CD4-positive, alpha-beta T cell (primary cell): ENCODE measurements at regions not wholly inside any gene's neighbourhood (a gene's known extent, or its start where the extent isn't known, plus 50 kb on each side); places are given as distances from the start of the nearest gene placed in this dataset.
"Not testable (repeated sequence)": the region's sequence is repeated elsewhere in the genome, so short reads cannot be mapped to it uniquely, and the experiment has no call there.

ENCODE experiments used
- ATAC-seq: fragments of 200-7000 bp; cut with Tn5 transposase; one replicate; pipeline ENCODE4 v1.10.0; 2022; ENCODE audit warnings: mild to moderate bottlenecking; ENCODE audit not compliant: poor library complexity
- CTCF ChIA-PET: fragments of 350-600 bp; sonication (Branson Sonifier 250); formaldehyde crosslinking; loops from one replicate; lab custom pipeline; 2021; ENCODE audit warnings: antibody characterized with exemption, inconsistent platforms; lab: Charles Lee
- POLR2A ChIA-PET: fragments of 350-600 bp; sonication (Branson Sonifier 250); formaldehyde crosslinking; loops from one replicate; lab custom pipeline; 2021; ENCODE audit warnings: antibody characterized with exemption, inconsistent platforms; lab: Charles Lee
- DNase-seq, 14 experiments: peaks; one replicate each; pipeline ENCODE4 v3.0.0-alpha.2; 2013 to 2020; ENCODE audit warnings: mixed read lengths in 2 of 14
- H3K27ac ChIP-seq, 2 donors: one replicate each; pipeline versions ENCODE4 v1.5.1 to v1.7.0; 2013; ENCODE audit warnings: low read length in 2 of 2, low read depth in 1 of 2, mild to moderate bottlenecking in 1 of 2
- H3K27me3 ChIP-seq, 2 experiments: 1 replicate in 1 of 2; 2 replicates in 1 of 2; pipeline versions ENCODE4 v1.6.1 to v1.7.0; 2013; ENCODE audit warnings: low read length in 2 of 2, control low read depth in 1 of 2, mild to moderate bottlenecking in 1 of 2, moderate library complexity in 1 of 2; ENCODE audit not compliant: insufficient read depth in 2 of 2, control insufficient read depth in 1 of 2
- H3K36me3 ChIP-seq: one replicate; pipeline ENCODE4 v1.6.1; 2013; ENCODE audit warnings: low read length, control low read depth; ENCODE audit not compliant: insufficient read depth
- H3K4me1 ChIP-seq: one replicate; pipeline ENCODE4 v1.6.1; 2013; ENCODE audit warnings: low read length, control low read depth; ENCODE audit not compliant: insufficient read depth
- H3K4me3 ChIP-seq: one replicate; pipeline ENCODE4 v1.5.1; 2013; ENCODE audit warnings: mild to moderate bottlenecking, low read length, moderate library complexity
- H3K9me3 ChIP-seq, 2 experiments: 1 replicate in 1 of 2; 2 replicates in 1 of 2; pipeline versions ENCODE4 v1.6.1 to v1.7.0; 2013; ENCODE audit warnings: low read length in 2 of 2, mild to moderate bottlenecking in 2 of 2, control low read depth in 1 of 2, moderate library complexity in 1 of 2; ENCODE audit not compliant: control insufficient read depth in 1 of 2, insufficient read depth in 1 of 2
- H3K27ac Mint-ChIP-seq: one replicate; pipeline ENCODE4 v1.8.0; 2020; ENCODE audit warnings: mixed read lengths
- H3K27me3 Mint-ChIP-seq: one replicate; pipeline ENCODE4 v1.8.0; 2021; ENCODE audit warnings: mixed read lengths
- H3K36me3 Mint-ChIP-seq: one replicate; pipeline ENCODE4 v1.8.0; 2021; ENCODE audit warnings: low read depth, mixed read lengths
- H3K4me1 Mint-ChIP-seq: one replicate; pipeline ENCODE4 v1.8.0; 2021; ENCODE audit warnings: low read depth, mixed read lengths
- H3K4me3 Mint-ChIP-seq: one replicate; pipeline ENCODE4 v1.8.0; 2020; ENCODE audit warnings: mild to moderate bottlenecking, mixed read lengths
- H3K9me3 Mint-ChIP-seq: one replicate; pipeline ENCODE4 v1.8.0; 2020; ENCODE audit warnings: mixed read lengths
- intact Hi-C, 2 experiments: fragments of 100-400 bp; cut with DNase I in 1 of 2; cut with micrococcal nuclease in 1 of 2; formaldehyde crosslinking; loops; one replicate each; pipeline versions ENCODE4 v1.15.1 to v1.9.0; 2023 to 2025; cut with DNase I, micrococcal nuclease
- TF ChIP-seq, protein P1 (sequence below): fragments of 200-600 bp; IDR thresholded peaks from one replicate; pipeline ENCODE4 v1.8.0; 2022; ENCODE audit warnings: antibody characterized with exemption, mild to moderate bottlenecking

DNA sequence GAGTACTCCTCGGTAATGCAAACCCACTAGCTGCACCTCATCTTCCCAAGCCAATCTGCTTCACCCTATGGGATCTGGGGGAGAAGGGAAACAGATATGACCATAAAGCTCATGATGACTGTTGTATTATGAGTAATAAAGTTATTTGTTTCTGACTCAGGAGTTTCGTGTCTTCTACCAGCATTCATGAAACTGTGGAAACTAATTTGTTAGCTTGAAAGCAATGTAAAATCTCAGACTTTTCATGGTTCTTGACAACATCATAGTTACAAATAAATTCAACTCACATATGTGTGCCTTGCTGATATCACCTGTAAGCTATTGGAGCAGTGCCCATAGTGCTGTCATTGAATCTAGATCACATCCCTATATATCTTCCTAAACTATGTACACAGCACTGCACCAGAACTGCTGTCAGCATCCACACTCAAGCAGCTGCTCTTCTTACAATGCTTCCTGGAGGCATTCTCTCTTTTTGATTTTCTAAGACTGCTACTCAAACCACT is 135.6 kb upstream of the KYNU start:
- no peak for DNase-seq
- Histone ChIP-seq H3K4me3 (no peak overlapping the region), H3K36me3 (no peaks in the 10 kb centered on the region), H3K27ac (no peak overlapping the region), H3K4me1 (no peaks in the 10 kb centered on the region), H3K9me3 (no peaks in the 10 kb centered on the region), H3K27me3 (no peaks in the 10 kb centered on the region)
- peaks cover 9% of the 10 kb centered on the region for H3K9me3 Mint-ChIP-seq
- ChIA-PET POLR2A (no interaction called here), CTCF (interaction anchor here (0.8 kb wide), 1 partner anchor 18 kb away, joined by 3 read pairs; no protein-coding TSS in a partner anchor)
- no peaks in the 10 kb centered on the region for H3K36me3 Mint-ChIP-seq
- intact Hi-C loops, result no loop called here
- H3K4me3 Mint-ChIP-seq, result no peak overlapping the region
- no peak for ATAC-seq
- no peaks in the 10 kb centered on the region for H3K4me1 Mint-ChIP-seq
- H3K27me3 Mint-ChIP-seq, result no peaks in the 10 kb centered on the region
- TF ChIP-seq, protein P1, sequence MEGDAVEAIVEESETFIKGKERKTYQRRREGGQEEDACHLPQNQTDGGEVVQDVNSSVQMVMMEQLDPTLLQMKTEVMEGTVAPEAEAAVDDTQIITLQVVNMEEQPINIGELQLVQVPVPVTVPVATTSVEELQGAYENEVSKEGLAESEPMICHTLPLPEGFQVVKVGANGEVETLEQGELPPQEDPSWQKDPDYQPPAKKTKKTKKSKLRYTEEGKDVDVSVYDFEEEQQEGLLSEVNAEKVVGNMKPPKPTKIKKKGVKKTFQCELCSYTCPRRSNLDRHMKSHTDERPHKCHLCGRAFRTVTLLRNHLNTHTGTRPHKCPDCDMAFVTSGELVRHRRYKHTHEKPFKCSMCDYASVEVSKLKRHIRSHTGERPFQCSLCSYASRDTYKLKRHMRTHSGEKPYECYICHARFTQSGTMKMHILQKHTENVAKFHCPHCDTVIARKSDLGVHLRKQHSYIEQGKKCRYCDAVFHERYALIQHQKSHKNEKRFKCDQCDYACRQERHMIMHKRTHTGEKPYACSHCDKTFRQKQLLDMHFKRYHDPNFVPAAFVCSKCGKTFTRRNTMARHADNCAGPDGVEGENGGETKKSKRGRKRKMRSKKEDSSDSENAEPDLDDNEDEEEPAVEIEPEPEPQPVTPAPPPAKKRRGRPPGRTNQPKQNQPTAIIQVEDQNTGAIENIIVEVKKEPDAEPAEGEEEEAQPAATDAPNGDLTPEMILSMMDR, result no peak
- no peak overlapping the region for H3K27ac Mint-ChIP-seq

DNA sequence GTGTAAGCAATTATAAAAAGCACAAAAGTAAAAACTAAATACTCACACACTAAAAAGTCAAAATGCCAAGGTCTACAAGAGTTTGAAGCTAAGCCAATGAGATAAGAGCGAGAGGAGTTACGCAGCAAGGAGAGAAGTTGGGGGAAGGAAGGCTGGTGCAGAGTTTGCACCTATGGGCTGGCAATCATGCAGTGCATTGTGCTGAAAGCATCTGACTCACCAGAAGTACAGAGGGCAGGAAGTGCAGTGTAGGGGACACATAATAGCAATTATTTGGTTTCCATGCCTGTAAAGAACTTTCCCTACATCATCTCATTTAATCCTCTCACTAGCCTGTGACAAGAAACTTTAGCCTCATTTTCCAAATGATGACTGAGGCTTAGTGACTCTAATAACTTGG is 142.7 kb upstream of the KYNU start:
- Histone ChIP-seq H3K4me3 (no peak overlapping the region), H3K27me3 (no peaks in the 10 kb centered on the region), H3K36me3 (no peaks in the 10 kb centered on the region), H3K27ac (no peak overlapping the region), H3K4me1 (no peaks in the 10 kb centered on the region), H3K9me3 (peaks cover 0 to 4% of the 10 kb centered on the region in 2 experiments)
- intact Hi-C loops, result no loop called here
- DNase-seq, result peak in 1 of 14 experiments; percentile 0
- TF ChIP-seq, protein P1, result no peak
- ATAC-seq, result no peak
- Mint-ChIP-seq H3K27me3 (no peaks in the 10 kb centered on the region), H3K9me3 (peaks cover 3% of the 10 kb centered on the region), H3K4me1 (no peaks in the 10 kb centered on the region), H3K4me3 (no peak overlapping the region), H3K27ac (no peak overlapping the region), H3K36me3 (no peaks in the 10 kb centered on the region)
- ChIA-PET CTCF (interaction anchor here (1.1 kb wide), 1 partner anchor 8 kb away, joined by 4 read pairs; no protein-coding TSS in a partner anchor), POLR2A (no interaction called here)

DNA sequence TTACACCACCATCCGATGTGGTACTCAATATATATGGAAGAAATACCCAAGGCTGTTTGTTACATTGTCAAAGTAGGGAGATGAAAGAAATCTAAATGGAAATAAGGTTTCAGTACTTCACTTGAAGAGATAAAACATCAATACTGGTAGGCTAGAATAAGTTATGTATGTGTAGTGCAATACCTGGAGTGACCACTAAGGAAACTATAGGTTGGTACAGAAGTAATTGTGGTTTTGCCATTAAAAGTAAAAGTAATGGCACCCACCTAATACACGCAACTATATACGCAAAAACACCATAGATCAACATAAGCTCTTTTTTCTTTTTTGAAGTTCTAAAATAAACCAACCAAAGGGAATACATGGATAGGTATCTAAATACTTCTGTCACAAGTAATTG is 143.2 kb upstream of the KYNU start:
- no peaks in the 10 kb centered on the region for H3K27me3 Mint-ChIP-seq
- H3K4me1 Mint-ChIP-seq, result no peaks in the 10 kb centered on the region
- H3K4me3 ChIP-seq, result no peak overlapping the region
- H3K36me3 ChIP-seq, result no peaks in the 10 kb centered on the region
- POLR2A ChIA-PET, result no interaction called here
- H3K27me3 ChIP-seq, result no peaks in the 10 kb centered on the region
- H3K27ac Mint-ChIP-seq, result no peak overlapping the region
- no peak overlapping the region for H3K27ac ChIP-seq
- peaks cover 3% of the 10 kb centered on the region for H3K9me3 Mint-ChIP-seq
- ATAC-seq, result no peak
- H3K4me1 ChIP-seq, result no peaks in the 10 kb centered on the region
- intact Hi-C loops, result no loop called here
- DNase-seq, result no peak
- peaks cover 0 to 4% of the 10 kb centered on the region in 2 experiments for H3K9me3 ChIP-seq
- H3K4me3 Mint-ChIP-seq, result no peak overlapping the region
- no peaks in the 10 kb centered on the region for H3K36me3 Mint-ChIP-seq
- CTCF ChIA-PET, result no interaction called here
- TF ChIP-seq, protein P1, result no peak

DNA sequence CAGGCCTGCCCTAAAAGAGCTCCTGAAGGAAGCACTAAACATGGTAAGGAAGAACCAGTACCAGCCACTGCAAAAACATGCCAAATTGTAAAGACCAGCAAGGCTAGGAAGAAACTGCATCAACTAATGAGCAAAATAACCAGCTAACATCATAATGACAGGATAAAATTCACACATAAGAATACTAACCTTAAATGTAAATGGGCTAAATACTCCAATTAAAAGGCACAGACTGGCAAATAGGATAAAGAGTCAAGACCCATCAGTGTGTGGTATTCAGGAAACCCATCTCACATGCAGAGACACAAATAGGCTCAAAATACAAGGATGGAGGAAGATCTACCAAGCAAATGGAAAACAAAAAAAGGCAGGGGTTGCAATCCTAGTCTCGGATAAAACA is 147.7 kb upstream of the KYNU start:
- H3K36me3 ChIP-seq, H3K27me3 Mint-ChIP-seq, H3K4me3 ChIP-seq, H3K27ac ChIP-seq, H3K27ac Mint-ChIP-seq, H3K4me1 ChIP-seq, H3K9me3 ChIP-seq, ATAC-seq, H3K36me3 Mint-ChIP-seq, CTCF ChIA-PET, H3K4me1 Mint-ChIP-seq, intact Hi-C loops, H3K9me3 Mint-ChIP-seq, POLR2A ChIA-PET, H3K4me3 Mint-ChIP-seq, DNase-seq, H3K27me3 ChIP-seq: not testable (repeated sequence)

DNA sequence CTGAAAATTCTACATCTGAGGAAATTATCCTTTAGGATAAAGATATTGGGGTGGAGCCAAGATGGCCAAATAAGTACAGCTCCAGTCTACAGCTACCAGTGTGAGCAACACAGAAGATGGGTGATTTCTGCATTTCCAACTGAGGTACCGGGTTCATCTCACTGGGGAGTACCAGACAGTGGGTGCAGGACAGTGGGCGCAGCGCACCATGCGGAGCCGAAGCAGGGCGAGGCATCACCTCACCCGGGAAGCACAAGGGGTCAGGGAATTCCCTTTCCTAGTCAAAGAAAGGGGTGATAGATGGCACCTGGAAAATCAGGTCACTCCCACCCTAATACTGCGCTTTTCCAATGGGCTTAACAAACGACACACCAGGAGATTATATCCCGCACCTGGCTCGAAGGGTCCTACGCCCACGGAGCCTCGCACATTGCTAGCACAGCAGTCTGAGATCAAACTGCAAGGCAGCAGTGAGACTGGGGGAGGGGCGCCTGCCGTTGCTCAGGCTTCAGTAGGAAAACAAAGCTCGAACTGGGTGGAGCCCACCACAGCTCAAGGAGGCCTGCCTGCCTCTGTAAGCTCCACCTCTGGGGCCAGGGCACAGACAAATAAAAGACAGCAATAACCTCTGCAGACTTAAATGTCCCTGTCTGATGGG is 149.5 kb upstream of the KYNU start:
- CTCF ChIA-PET, H3K27me3 ChIP-seq, H3K4me1 ChIP-seq, H3K27ac ChIP-seq, ATAC-seq, H3K27me3 Mint-ChIP-seq, DNase-seq, POLR2A ChIA-PET, H3K4me3 Mint-ChIP-seq, H3K36me3 ChIP-seq, H3K36me3 Mint-ChIP-seq, H3K27ac Mint-ChIP-seq, H3K4me3 ChIP-seq, H3K9me3 Mint-ChIP-seq, H3K4me1 Mint-ChIP-seq, intact Hi-C loops, H3K9me3 ChIP-seq: not testable (repeated sequence)
